ENCODE measurements at regions not wholly inside any gene's neighbourhood (a gene's known extent, or its start where the extent isn't known, plus 50 kb on each side); places are given as distances from the start of the nearest gene placed in this dataset.

DNA sequence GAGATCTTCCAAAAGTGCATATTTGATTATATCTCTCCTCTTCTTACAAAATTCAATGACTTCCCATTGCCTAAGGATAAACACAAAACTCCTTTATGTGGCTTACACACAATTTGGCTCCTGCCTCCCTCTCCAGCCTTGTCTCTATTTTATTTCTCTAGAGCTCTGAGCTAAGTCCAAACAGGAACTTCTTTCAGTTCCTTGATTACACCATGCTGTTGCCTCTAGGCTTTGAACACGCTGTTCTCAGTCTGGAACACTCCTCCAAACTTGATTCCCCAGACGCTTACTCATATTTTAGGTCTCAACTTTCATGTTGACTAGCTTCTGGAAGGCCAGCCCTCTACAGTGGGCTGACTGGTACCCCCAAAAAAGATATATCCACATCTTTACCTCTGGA lies 258.5 kb downstream of the COG6 start:
- no peaks in the 10 kb centered on the region for H3K36me3 Mint-ChIP-seq (ENCODE audit: low read depth)
- ATAC-seq, result no peak

DNA sequence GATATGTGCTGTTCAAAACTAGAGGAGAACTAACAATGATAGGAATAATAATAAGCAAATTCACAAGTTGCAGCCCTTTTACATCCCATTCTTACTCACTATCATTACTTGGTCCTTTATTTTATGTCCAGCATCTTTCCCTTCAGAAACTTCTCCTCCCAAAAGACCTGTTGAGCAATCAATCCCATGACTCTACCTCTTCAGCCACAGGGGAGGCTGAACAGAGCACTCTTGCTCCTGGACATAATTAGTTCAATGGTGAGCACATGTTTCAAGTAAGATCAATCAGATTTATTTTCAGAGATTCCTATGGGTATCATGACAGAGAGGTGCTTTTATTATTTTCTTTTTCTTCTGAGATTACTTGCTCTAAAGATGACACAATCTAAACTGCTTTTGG lies 260.0 kb downstream of the COG6 start:
- no peak for ATAC-seq

More for the DNA sequence above, 258.5 kb downstream of the COG6 start:
- H3K79me2 ChIP-seq (replicated peaks; ENCODE audit: insufficient read depth), result no peaks in the 10 kb centered on the region
- no peak overlapping the region for H3K4me2 ChIP-seq
- H3K4me1 ChIP-seq (ENCODE audit: insufficient read depth), result no peaks in the 10 kb centered on the region
- Mint-ChIP-seq H3K9me3 (no peaks in the 10 kb centered on the region), H3K4me1 (no peaks in the 10 kb centered on the region), H3K27ac (no peak overlapping the region), H3K27me3 (ENCODE audit: insufficient read depth, low read depth, poor library complexity) (no peaks in the 10 kb centered on the region), H3K4me3 (no peak overlapping the region)
- peaks cover 9% of the 10 kb centered on the region; the same call in 1 of the 2 replicates for H3K9me2 ChIP-seq (ENCODE audit: insufficient read depth)
- DNase-seq (ENCODE audit: low spot score), result no peak
- H2AFZ ChIP-seq, result no peak overlapping the region; the same call in 1 of the 2 replicates
- H3K27ac ChIP-seq (ENCODE audit: low read depth), result no peak overlapping the region
- H3K36me3 ChIP-seq (ENCODE audit: insufficient read depth), result no peaks in the 10 kb centered on the region
- TF ChIP-seq EZH2phosphoT487 (IDR thresholded peaks at IDR 0.05; ENCODE audit: unreplicated experiment) (no peak), ZNF331 (CRISPR knock-in tag; IDR thresholded peaks at IDR 0.05; ENCODE audit: low read depth) (no peak), STAT1 (IDR thresholded peaks at IDR 0.05; ENCODE audit: unreplicated experiment) (no peak), ZNF114 (CRISPR knock-in tag; IDR thresholded peaks at IDR 0.05) (no peak), JUNB (IDR thresholded peaks at IDR 0.05; ENCODE audit: unreplicated experiment) (no peak)
- H4K20me1 ChIP-seq (replicated peaks; ENCODE audit: insufficient read depth), result no peaks in the 10 kb centered on the region
- no peak overlapping the region for H3K4me3 ChIP-seq
- no peaks in the 10 kb centered on the region for H3F3A ChIP-seq (replicated peaks; ENCODE audit: low read depth)
- H3K27me3 ChIP-seq (ENCODE audit: insufficient read depth), result no peaks in the 10 kb centered on the region

DNA sequence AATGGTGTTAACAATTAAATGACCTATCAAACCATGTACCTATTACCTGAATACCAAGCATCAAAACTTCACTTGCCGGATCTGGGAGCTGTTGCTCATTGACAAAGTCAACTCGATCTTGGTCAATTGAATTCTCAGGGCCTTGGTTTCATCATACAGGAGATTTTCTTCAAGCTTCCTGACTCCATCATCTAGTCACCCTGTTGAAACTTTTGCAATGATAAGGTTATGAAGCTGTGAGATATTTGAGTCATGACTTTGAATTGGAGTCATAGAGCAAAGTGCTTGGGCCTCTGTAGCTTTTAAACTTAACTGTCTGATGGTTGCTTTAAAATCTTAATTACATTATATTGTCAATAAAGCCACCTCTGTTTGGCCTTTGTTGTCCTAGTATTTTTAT lies 260.9 kb downstream of the COG6 start:
- Histone ChIP-seq H3K36me3 (ENCODE audit: insufficient read depth) (no peaks in the 10 kb centered on the region), H3F3A (replicated peaks; ENCODE audit: low read depth) (no peaks in the 10 kb centered on the region), H3K79me2 (replicated peaks; ENCODE audit: insufficient read depth) (no peaks in the 10 kb centered on the region), H3K27me3 (ENCODE audit: insufficient read depth) (no peaks in the 10 kb centered on the region), H3K9me2 (ENCODE audit: insufficient read depth) (peaks cover 9% of the 10 kb centered on the region; the same call in 1 of the 2 replicates), H3K27ac (ENCODE audit: low read depth) (no peak overlapping the region), H2AFZ (no peak overlapping the region; the same call in 1 of the 2 replicates), H3K4me2 (no peak overlapping the region), H3K4me3 (no peak overlapping the region), H4K20me1 (replicated peaks; ENCODE audit: insufficient read depth) (no peaks in the 10 kb centered on the region), H3K4me1 (ENCODE audit: insufficient read depth) (no peaks in the 10 kb centered on the region)
- Mint-ChIP-seq H3K27ac (no peak overlapping the region), H3K27me3 (ENCODE audit: insufficient read depth, low read depth, poor library complexity) (no peaks in the 10 kb centered on the region), H3K4me3 (no peak overlapping the region), H3K4me1 (no peaks in the 10 kb centered on the region), H3K36me3 (ENCODE audit: low read depth) (no peaks in the 10 kb centered on the region), H3K9me3 (no peaks in the 10 kb centered on the region)
- ATAC-seq (no peak), DNase-seq (ENCODE audit: low spot score) (no peak)
- TF ChIP-seq ZNF331 (CRISPR knock-in tag; IDR thresholded peaks at IDR 0.05; ENCODE audit: low read depth) (no peak), EZH2phosphoT487 (IDR thresholded peaks at IDR 0.05; ENCODE audit: unreplicated experiment) (no peak), POLR2AphosphoS5 (IDR thresholded peaks at IDR 0.05; ENCODE audit: low read depth) (no peak), NANOG (IDR thresholded peaks at IDR 0.05; ENCODE audit: borderline replicate concordance) (no peak), CREB1 (CRISPR knock-in tag; IDR thresholded peaks at IDR 0.05; ENCODE audit: low read depth) (no peak), STAT1 (IDR thresholded peaks at IDR 0.05; ENCODE audit: unreplicated experiment) (no peak), EZH2 (IDR thresholded peaks at IDR 0.05; ENCODE audit: low read depth, unreplicated experiment) (no peak), ZNF114 (CRISPR knock-in tag; IDR thresholded peaks at IDR 0.05) (no peak), JUNB (IDR thresholded peaks at IDR 0.05; ENCODE audit: unreplicated experiment) (no peak)
- TF ChIP-seq, protein P1, sequence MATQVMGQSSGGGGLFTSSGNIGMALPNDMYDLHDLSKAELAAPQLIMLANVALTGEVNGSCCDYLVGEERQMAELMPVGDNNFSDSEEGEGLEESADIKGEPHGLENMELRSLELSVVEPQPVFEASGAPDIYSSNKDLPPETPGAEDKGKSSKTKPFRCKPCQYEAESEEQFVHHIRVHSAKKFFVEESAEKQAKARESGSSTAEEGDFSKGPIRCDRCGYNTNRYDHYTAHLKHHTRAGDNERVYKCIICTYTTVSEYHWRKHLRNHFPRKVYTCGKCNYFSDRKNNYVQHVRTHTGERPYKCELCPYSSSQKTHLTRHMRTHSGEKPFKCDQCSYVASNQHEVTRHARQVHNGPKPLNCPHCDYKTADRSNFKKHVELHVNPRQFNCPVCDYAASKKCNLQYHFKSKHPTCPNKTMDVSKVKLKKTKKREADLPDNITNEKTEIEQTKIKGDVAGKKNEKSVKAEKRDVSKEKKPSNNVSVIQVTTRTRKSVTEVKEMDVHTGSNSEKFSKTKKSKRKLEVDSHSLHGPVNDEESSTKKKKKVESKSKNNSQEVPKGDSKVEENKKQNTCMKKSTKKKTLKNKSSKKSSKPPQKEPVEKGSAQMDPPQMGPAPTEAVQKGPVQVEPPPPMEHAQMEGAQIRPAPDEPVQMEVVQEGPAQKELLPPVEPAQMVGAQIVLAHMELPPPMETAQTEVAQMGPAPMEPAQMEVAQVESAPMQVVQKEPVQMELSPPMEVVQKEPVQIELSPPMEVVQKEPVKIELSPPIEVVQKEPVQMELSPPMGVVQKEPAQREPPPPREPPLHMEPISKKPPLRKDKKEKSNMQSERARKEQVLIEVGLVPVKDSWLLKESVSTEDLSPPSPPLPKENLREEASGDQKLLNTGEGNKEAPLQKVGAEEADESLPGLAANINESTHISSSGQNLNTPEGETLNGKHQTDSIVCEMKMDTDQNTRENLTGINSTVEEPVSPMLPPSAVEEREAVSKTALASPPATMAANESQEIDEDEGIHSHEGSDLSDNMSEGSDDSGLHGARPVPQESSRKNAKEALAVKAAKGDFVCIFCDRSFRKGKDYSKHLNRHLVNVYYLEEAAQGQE (IDR thresholded peaks at IDR 0.05; ENCODE audit: unreplicated experiment), result no peak
- TF ChIP-seq, protein P2, sequence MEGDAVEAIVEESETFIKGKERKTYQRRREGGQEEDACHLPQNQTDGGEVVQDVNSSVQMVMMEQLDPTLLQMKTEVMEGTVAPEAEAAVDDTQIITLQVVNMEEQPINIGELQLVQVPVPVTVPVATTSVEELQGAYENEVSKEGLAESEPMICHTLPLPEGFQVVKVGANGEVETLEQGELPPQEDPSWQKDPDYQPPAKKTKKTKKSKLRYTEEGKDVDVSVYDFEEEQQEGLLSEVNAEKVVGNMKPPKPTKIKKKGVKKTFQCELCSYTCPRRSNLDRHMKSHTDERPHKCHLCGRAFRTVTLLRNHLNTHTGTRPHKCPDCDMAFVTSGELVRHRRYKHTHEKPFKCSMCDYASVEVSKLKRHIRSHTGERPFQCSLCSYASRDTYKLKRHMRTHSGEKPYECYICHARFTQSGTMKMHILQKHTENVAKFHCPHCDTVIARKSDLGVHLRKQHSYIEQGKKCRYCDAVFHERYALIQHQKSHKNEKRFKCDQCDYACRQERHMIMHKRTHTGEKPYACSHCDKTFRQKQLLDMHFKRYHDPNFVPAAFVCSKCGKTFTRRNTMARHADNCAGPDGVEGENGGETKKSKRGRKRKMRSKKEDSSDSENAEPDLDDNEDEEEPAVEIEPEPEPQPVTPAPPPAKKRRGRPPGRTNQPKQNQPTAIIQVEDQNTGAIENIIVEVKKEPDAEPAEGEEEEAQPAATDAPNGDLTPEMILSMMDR (conservative IDR thresholded peaks at IDR 0.05; ENCODE audit: low read depth in 2 of 2), result no peak
- TF ChIP-seq, protein P3, sequence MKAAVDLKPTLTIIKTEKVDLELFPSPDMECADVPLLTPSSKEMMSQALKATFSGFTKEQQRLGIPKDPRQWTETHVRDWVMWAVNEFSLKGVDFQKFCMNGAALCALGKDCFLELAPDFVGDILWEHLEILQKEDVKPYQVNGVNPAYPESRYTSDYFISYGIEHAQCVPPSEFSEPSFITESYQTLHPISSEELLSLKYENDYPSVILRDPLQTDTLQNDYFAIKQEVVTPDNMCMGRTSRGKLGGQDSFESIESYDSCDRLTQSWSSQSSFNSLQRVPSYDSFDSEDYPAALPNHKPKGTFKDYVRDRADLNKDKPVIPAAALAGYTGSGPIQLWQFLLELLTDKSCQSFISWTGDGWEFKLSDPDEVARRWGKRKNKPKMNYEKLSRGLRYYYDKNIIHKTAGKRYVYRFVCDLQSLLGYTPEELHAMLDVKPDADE (IDR thresholded peaks at IDR 0.05), result no peak

More for the DNA sequence above, 260.0 kb downstream of the COG6 start:
- Histone ChIP-seq H3K4me2 (no peak overlapping the region), H3K4me1 (ENCODE audit: insufficient read depth) (no peaks in the 10 kb centered on the region), H2AFZ (no peak overlapping the region), H3K27ac (ENCODE audit: low read depth) (no peak overlapping the region), H3K27me3 (ENCODE audit: insufficient read depth) (no peaks in the 10 kb centered on the region), H3K9me2 (ENCODE audit: insufficient read depth) (peaks cover 9% of the 10 kb centered on the region; the same call in 1 of the 2 replicates), H3K4me3 (no peak overlapping the region), H3F3A (replicated peaks; ENCODE audit: low read depth) (no peaks in the 10 kb centered on the region), H4K20me1 (replicated peaks; ENCODE audit: insufficient read depth) (no peaks in the 10 kb centered on the region), H3K36me3 (ENCODE audit: insufficient read depth) (no peaks in the 10 kb centered on the region), H3K79me2 (replicated peaks; ENCODE audit: insufficient read depth) (no peaks in the 10 kb centered on the region)
- DNase-seq (ENCODE audit: low spot score), result no peak
- H3K27ac Mint-ChIP-seq, result no peak overlapping the region
- no peaks in the 10 kb centered on the region for H3K36me3 Mint-ChIP-seq (ENCODE audit: low read depth)
- H3K9me3 Mint-ChIP-seq, result no peaks in the 10 kb centered on the region
- H3K27me3 Mint-ChIP-seq (ENCODE audit: insufficient read depth, low read depth, poor library complexity), result no peaks in the 10 kb centered on the region
- TF ChIP-seq ZNF331 (CRISPR knock-in tag; IDR thresholded peaks at IDR 0.05; ENCODE audit: low read depth) (no peak), EZH2phosphoT487 (IDR thresholded peaks at IDR 0.05; ENCODE audit: unreplicated experiment) (no peak)
- H3K4me1 Mint-ChIP-seq, result no peaks in the 10 kb centered on the region
- H3K4me3 Mint-ChIP-seq, result no peak overlapping the region

Data from GM23338 (cell line).